Endothelial cell (in vitro differentiated cells): ENCODE measurements at regions not wholly inside any gene's neighbourhood (a gene's known extent, or its start where the extent isn't known, plus 50 kb on each side); places are given as distances from the start of the nearest gene placed in this dataset.

ENCODE experiments used
- DNase-seq: peaks from one replicate; pipeline ENCODE4 v3.0.0; 2021; ENCODE audit warnings: low spot score
- H3K27ac Mint-ChIP-seq: one replicate; pipeline ENCODE4 v1.8.0; 2021; ENCODE audit warnings: mixed read lengths, inconsistent platforms; ENCODE audit not compliant: unreplicated experiment
- H3K27me3 Mint-ChIP-seq: one replicate; pipeline ENCODE4 v1.8.0; 2021; ENCODE audit warnings: mild to moderate bottlenecking, moderate library complexity, mixed read lengths, inconsistent platforms; ENCODE audit not compliant: unreplicated experiment
- H3K36me3 Mint-ChIP-seq: one replicate; pipeline ENCODE4 v1.8.0; 2021; ENCODE audit warnings: mild to moderate bottlenecking, low read depth, mixed read lengths, inconsistent platforms; ENCODE audit not compliant: unreplicated experiment
- H3K4me1 Mint-ChIP-seq: one replicate; pipeline ENCODE4 v1.8.0; 2021; ENCODE audit warnings: mild to moderate bottlenecking, mixed read lengths, inconsistent platforms; ENCODE audit not compliant: unreplicated experiment
- H3K4me3 Mint-ChIP-seq: one replicate; pipeline ENCODE4 v1.8.0; 2021; ENCODE audit warnings: mild to moderate bottlenecking, mixed read lengths, inconsistent platforms; ENCODE audit not compliant: unreplicated experiment
- H3K9me3 Mint-ChIP-seq: one replicate; pipeline ENCODE4 v1.8.0; 2021; ENCODE audit warnings: mixed read lengths, inconsistent platforms; ENCODE audit not compliant: unreplicated experiment
- CTCF ChIP-seq: fragments of 200-600 bp; sonication (generic); IDR thresholded peaks from one replicate; pipeline ENCODE4 v1.5.0; 2021; ENCODE audit warnings: antibody characterized with exemption; ENCODE audit not compliant: unreplicated experiment

GRCh38 chr6:151722342-151722741 is 85.1 kb upstream of the ESR1 start:
- Mint-ChIP-seq H3K27ac (no peak overlapping the region), H3K4me3 (no peak overlapping the region), H3K36me3 (no peaks in the 10 kb centered on the region), H3K27me3 (peaks cover 1% of the 10 kb centered on the region), H3K4me1 (peaks cover 6% of the 10 kb centered on the region), H3K9me3 (no peaks in the 10 kb centered on the region)
- TF ChIP-seq CTCF: no peak
- DNase-seq: no peak

GRCh38 chr6:151723152-151723551 is 84.3 kb upstream of the ESR1 start:
- Mint-ChIP-seq H3K4me1 (peaks cover 6% of the 10 kb centered on the region), H3K4me3 (no peak overlapping the region)

GRCh38 chr6:151729829-151730495 is 77.5 kb upstream of the ESR1 start:
- Mint-ChIP-seq H3K4me1 (no peaks in the 10 kb centered on the region), H3K9me3 (no peaks in the 10 kb centered on the region), H3K4me3 (peak overlapping the region; percentile 16), H3K27me3 (no peaks in the 10 kb centered on the region), H3K27ac (no peak overlapping the region), H3K36me3 (no peaks in the 10 kb centered on the region)
- TF ChIP-seq CTCF: no peak
- DNase-seq: no peak

More at GRCh38 chr6:151723152-151723551, 84.3 kb upstream of the ESR1 start:
- Mint-ChIP-seq H3K9me3 (no peaks in the 10 kb centered on the region), H3K36me3 (no peaks in the 10 kb centered on the region), H3K27ac (no peak overlapping the region), H3K27me3 (peaks cover 1% of the 10 kb centered on the region)
- DNase-seq: no peak
- no peak for TF ChIP-seq CTCF

- Mint-ChIP-seq H3K4me3 (peak overlapping the region; percentile 16), H3K4me1 (no peaks in the 10 kb centered on the region), H3K27me3 (no peaks in the 10 kb centered on the region), H3K9me3 (no peaks in the 10 kb centered on the region), H3K27ac (no peak overlapping the region), H3K36me3 (no peaks in the 10 kb centered on the region)
- no peak for DNase-seq
- no peak for TF ChIP-seq CTCF
Measured at GRCh38 chr6:151730496-151730870, 77.0 kb upstream of the ESR1 start.

- H3K9me3 Mint-ChIP-seq: no peaks in the 10 kb centered on the region
- DNase-seq: no peak
- H3K4me1 Mint-ChIP-seq: no peaks in the 10 kb centered on the region
- no peak overlapping the region for H3K27ac Mint-ChIP-seq
- H3K4me3 Mint-ChIP-seq: no peak overlapping the region
- H3K27me3 Mint-ChIP-seq: no peaks in the 10 kb centered on the region
- H3K36me3 Mint-ChIP-seq: no peaks in the 10 kb centered on the region
- no peak for TF ChIP-seq CTCF
Measured at GRCh38 chr6:151731313-151731712, 76.2 kb upstream of the ESR1 start.
